Adrenal gland (tissue), 5 donors: ENCODE measurements at regions not wholly inside any gene's neighbourhood (a gene's known extent, or its start where the extent isn't known, plus 50 kb on each side); places are given as distances from the start of the nearest gene placed in this dataset.

Experiments
- POLR2A ChIP-seq, 2 donors: fragments of 450-650 bp; IDR thresholded peaks; one replicate each; pipeline ENCODE4 v1.6.1; 2017; ENCODE audit warnings: antibody characterized with exemption in 2 of 2, mild to moderate bottlenecking in 2 of 2, moderate library complexity in 1 of 2
- TF ChIP-seq, protein P1 (sequence below), 6 experiments: fragments of 450-650 bp in 4 of 6; fragments of 200-600 bp in 2 of 6; sonication (generic) in 1 of 6; IDR thresholded peaks; 1 replicate in 5 of 6; 2 replicates in 1 of 6; pipeline versions ENCODE4 v1.5.1 to v1.8.0; 2016 to 2021; ENCODE audit warnings: antibody characterized with exemption in 6 of 6, mild to moderate bottlenecking in 2 of 6, moderate library complexity in 1 of 6
- donor health status: DM: no; HTN: no; CAD: no.

DNA sequence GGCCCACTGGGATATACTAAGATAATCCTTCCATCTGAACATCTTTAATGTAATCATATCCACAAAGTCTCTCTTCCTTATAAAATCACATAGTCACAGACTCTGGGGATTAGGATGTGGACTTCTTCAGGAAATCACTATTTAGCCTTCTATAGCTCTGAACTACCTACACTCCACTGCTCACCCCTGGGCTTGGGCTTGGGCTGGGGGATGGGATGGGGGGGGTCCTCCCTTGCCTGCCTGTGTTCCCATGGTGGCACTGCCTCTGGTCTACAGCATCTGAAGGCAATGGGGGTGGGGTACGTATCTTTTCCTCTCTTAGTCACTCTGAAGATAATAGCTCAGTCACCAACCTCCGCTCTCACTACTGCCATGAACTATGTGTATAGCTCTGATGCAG is 67.8 kb upstream of the SERTM1 start:
- TF ChIP-seq POLR2A (IDR thresholded peaks at IDR 0.05) = no peak
- TF ChIP-seq, protein P1, sequence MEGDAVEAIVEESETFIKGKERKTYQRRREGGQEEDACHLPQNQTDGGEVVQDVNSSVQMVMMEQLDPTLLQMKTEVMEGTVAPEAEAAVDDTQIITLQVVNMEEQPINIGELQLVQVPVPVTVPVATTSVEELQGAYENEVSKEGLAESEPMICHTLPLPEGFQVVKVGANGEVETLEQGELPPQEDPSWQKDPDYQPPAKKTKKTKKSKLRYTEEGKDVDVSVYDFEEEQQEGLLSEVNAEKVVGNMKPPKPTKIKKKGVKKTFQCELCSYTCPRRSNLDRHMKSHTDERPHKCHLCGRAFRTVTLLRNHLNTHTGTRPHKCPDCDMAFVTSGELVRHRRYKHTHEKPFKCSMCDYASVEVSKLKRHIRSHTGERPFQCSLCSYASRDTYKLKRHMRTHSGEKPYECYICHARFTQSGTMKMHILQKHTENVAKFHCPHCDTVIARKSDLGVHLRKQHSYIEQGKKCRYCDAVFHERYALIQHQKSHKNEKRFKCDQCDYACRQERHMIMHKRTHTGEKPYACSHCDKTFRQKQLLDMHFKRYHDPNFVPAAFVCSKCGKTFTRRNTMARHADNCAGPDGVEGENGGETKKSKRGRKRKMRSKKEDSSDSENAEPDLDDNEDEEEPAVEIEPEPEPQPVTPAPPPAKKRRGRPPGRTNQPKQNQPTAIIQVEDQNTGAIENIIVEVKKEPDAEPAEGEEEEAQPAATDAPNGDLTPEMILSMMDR (IDR thresholded peaks at IDR 0.05) = no peak
